ENCODE measurements at regions not wholly inside any gene's neighbourhood (a gene's known extent, or its start where the extent isn't known, plus 50 kb on each side); places are given as distances from the start of the nearest gene placed in this dataset.

GRCh38 chr6:16932920-16933319 is 168.9 kb upstream of the STMND1 start:
- TF ChIP-seq CTCF (optimal IDR thresholded peaks at IDR 0.05 in 1 of 3, IDR thresholded peaks at IDR 0.05 in 1 of 3, conservative IDR thresholded peaks at IDR 0.05 in 1 of 3; ENCODE audit: extremely low read depth in 1 of 3, insufficient read depth in 2 of 3, low read length in 3 of 3) (no peak), EZH2 (IDR thresholded peaks at IDR 0.05; ENCODE audit: low read length) (no peak)
